Colonic mucosa (tissue), 4 donors: ENCODE measurements at regions not wholly inside any gene's neighbourhood (a gene's known extent, or its start where the extent isn't known, plus 50 kb on each side); places are given as distances from the start of the nearest gene placed in this dataset.

Experiments used
- DNase-seq: peaks from one replicate; pipeline ENCODE4 v3.0.0-alpha.2; 2020
- H3K27ac ChIP-seq: fragments of 200-600 bp; one replicate; pipeline ENCODE4 v1.8.0; 2021
- H3K27me3 ChIP-seq: fragments of 200-600 bp; one replicate; pipeline ENCODE4 v1.8.0; 2021
- H3K36me3 ChIP-seq: fragments of 200-600 bp; one replicate; pipeline ENCODE4 v1.8.0; 2021
- H3K4me1 ChIP-seq: fragments of 200-600 bp; one replicate; pipeline ENCODE4 v1.8.0; 2021; ENCODE audit warnings: mild to moderate bottlenecking
- H3K4me3 ChIP-seq: fragments of 200-600 bp; one replicate; pipeline ENCODE4 v1.8.0; 2021
- H3K9ac ChIP-seq, 2 donors: one replicate each; pipeline ENCODE4 v1.7.0; 2013; ENCODE audit warnings: control low read depth in 2 of 2, low read depth in 2 of 2, low read length in 2 of 2
- H3K9me3 ChIP-seq: fragments of 200-600 bp; one replicate; pipeline ENCODE4 v1.8.0; 2021
- intact Hi-C: fragments of 100-400 bp; cut with DNase I; formaldehyde crosslinking; loops from one replicate; pipeline ENCODE4 v1.14.1; 2022
- TF ChIP-seq, protein P1 (sequence below): fragments of 200-600 bp; IDR thresholded peaks from one replicate; pipeline ENCODE4 v1.8.0; 2022; ENCODE audit warnings: antibody characterized with exemption, mild to moderate bottlenecking
- donor health status: healthy.
- donor health status: DM: no; HTN: no; CAD: no.
- donor health status: DM: no; HTN: no; CAD: no.

DNA sequence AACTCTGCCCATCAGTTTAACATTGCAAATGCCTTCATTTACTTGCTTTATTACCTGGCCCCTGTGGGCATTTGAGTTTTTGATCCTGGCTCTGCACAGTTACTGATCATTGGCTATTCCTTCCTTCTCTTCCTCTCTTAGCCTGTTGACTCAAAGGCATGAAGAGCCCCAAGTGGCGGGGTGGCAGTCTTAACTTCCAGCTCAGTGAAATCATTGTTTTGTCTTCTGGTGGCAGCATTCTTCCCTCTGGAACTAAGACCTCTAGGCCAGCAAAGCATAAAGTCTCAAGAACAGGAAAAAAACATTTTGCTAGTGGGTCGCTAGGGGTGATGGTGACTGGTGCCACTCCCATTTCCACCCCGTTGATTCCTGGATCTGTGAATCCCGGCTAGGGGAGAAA is 52.3 kb upstream of the MRTFB start:
- H3K27ac ChIP-seq, result no peak overlapping the region
- H3K4me1 ChIP-seq, result no peaks in the 10 kb centered on the region
- H3K27me3 ChIP-seq, result no peaks in the 10 kb centered on the region
- intact Hi-C loops, result no loop called here
- no peaks in the 10 kb centered on the region for H3K36me3 ChIP-seq
- TF ChIP-seq, protein P1, sequence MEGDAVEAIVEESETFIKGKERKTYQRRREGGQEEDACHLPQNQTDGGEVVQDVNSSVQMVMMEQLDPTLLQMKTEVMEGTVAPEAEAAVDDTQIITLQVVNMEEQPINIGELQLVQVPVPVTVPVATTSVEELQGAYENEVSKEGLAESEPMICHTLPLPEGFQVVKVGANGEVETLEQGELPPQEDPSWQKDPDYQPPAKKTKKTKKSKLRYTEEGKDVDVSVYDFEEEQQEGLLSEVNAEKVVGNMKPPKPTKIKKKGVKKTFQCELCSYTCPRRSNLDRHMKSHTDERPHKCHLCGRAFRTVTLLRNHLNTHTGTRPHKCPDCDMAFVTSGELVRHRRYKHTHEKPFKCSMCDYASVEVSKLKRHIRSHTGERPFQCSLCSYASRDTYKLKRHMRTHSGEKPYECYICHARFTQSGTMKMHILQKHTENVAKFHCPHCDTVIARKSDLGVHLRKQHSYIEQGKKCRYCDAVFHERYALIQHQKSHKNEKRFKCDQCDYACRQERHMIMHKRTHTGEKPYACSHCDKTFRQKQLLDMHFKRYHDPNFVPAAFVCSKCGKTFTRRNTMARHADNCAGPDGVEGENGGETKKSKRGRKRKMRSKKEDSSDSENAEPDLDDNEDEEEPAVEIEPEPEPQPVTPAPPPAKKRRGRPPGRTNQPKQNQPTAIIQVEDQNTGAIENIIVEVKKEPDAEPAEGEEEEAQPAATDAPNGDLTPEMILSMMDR, result no peak
- no peak overlapping the region for H3K9ac ChIP-seq
- H3K4me3 ChIP-seq, result no peak overlapping the region
- H3K9me3 ChIP-seq, result no peaks in the 10 kb centered on the region
- no peak for DNase-seq

DNA sequence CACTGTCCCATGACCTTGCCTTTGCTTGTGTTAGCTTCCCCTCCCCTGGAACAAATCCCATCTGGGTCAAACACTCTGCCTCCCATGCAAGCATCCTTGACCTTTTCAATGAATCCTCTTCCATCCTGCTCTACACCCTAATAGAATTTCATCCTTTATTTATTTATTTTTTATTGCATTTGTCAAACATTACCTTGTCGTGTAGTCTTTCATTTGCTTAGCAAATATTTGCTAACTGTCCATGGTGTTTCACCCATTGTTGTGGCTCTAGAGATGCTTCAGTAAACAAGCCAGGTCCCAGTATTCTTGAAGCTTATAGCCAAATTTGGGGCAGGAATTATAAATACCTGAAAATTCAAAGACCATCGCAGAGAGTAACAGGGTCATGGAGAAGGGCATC is 51.0 kb upstream of the MRTFB start:
- H3K4me3 ChIP-seq, result no peak overlapping the region
- no peak overlapping the region for H3K27ac ChIP-seq
- H3K9me3 ChIP-seq, result no peaks in the 10 kb centered on the region
- intact Hi-C loops, result no loop called here
- H3K9ac ChIP-seq, result no peak overlapping the region
- no peaks in the 10 kb centered on the region for H3K27me3 ChIP-seq
- no peaks in the 10 kb centered on the region for H3K36me3 ChIP-seq
- no peaks in the 10 kb centered on the region for H3K4me1 ChIP-seq
- TF ChIP-seq, protein P1, result no peak
- no peak for DNase-seq
